ES-I3 (cell line): ENCODE measurements at regions not wholly inside any gene's neighbourhood (a gene's known extent, or its start where the extent isn't known, plus 50 kb on each side); places are given as distances from the start of the nearest gene placed in this dataset.
A peak's percentile ranks its signal among the peaks of the same experiment; 100 is the strongest.

Source experiments
- H3K36me3 ChIP-seq: 2 replicates; pipeline ENCODE4 v1.6.1; 2013; ENCODE audit warnings: mild to moderate bottlenecking, low read length, control low read depth, moderate library complexity; ENCODE audit not compliant: insufficient read depth
- H3K4me1 ChIP-seq: 2 replicates; pipeline ENCODE4 v1.6.1; 2013; ENCODE audit warnings: mild to moderate bottlenecking, control low read depth, low read length; ENCODE audit not compliant: insufficient read depth
- H3K9ac ChIP-seq: 2 replicates; pipeline ENCODE4 v1.6.1; 2013; ENCODE audit warnings: low read depth, mild to moderate bottlenecking, low read length, moderate library complexity
- H3K9me3 ChIP-seq: 2 replicates; pipeline ENCODE4 v1.6.1; 2013; ENCODE audit warnings: mild to moderate bottlenecking, low read length, moderate library complexity; ENCODE audit not compliant: control insufficient read depth, insufficient read depth

GRCh38 chr10:10872764-10873163 is 144.9 kb upstream of the CELF2 start:
- Histone ChIP-seq H3K9me3 (no peaks in the 10 kb centered on the region; the same call in 1 of the 2 replicates), H3K36me3 (no peaks in the 10 kb centered on the region), H3K9ac (no peak overlapping the region; the same call in 1 of the 2 replicates), H3K4me1 (peaks cover 25% of the 10 kb centered on the region)

- Histone ChIP-seq H3K36me3 (no peaks in the 10 kb centered on the region), H3K9ac (no peak overlapping the region), H3K4me1 (peaks cover 25% of the 10 kb centered on the region), H3K9me3 (no peaks in the 10 kb centered on the region; the same call in 1 of the 2 replicates)
Observed at GRCh38 chr10:10873289-10873688, 144.4 kb upstream of the CELF2 start.

- Histone ChIP-seq H3K36me3 (no peaks in the 10 kb centered on the region), H3K9me3 (no peaks in the 10 kb centered on the region; the same call in 1 of the 2 replicates), H3K9ac (no peak overlapping the region), H3K4me1 (peaks cover 25% of the 10 kb centered on the region)
Observed at GRCh38 chr10:10873915-10874314, 143.8 kb upstream of the CELF2 start.

GRCh38 chr10:10878963-10879362 is 138.7 kb upstream of the CELF2 start:
- H3K36me3 ChIP-seq: no peaks in the 10 kb centered on the region
- H3K4me1 ChIP-seq: no peaks in the 10 kb centered on the region
- H3K9ac ChIP-seq: no peak overlapping the region
- no peaks in the 10 kb centered on the region for H3K9me3 ChIP-seq

GRCh38 chr10:10881117-10881813 is 136.4 kb upstream of the CELF2 start:
- Histone ChIP-seq H3K36me3 (no peaks in the 10 kb centered on the region), H3K9ac (no peak overlapping the region), H3K4me1 (no peaks in the 10 kb centered on the region), H3K9me3 (no peaks in the 10 kb centered on the region)

GRCh38 chr10:10883737-10884136 is 133.9 kb upstream of the CELF2 start:
- H3K36me3 ChIP-seq: no peaks in the 10 kb centered on the region
- H3K9ac ChIP-seq: no peak overlapping the region
- H3K9me3 ChIP-seq: no peaks in the 10 kb centered on the region
- no peaks in the 10 kb centered on the region for H3K4me1 ChIP-seq

- H3K36me3 ChIP-seq: no peaks in the 10 kb centered on the region
- H3K9me3 ChIP-seq: no peaks in the 10 kb centered on the region
- H3K4me1 ChIP-seq: no peaks in the 10 kb centered on the region
- no peak overlapping the region for H3K9ac ChIP-seq
Observed at GRCh38 chr10:10886861-10887531, 130.7 kb upstream of the CELF2 start.

- Histone ChIP-seq H3K36me3 (no peaks in the 10 kb centered on the region), H3K4me1 (no peaks in the 10 kb centered on the region), H3K9ac (no peak overlapping the region), H3K9me3 (no peaks in the 10 kb centered on the region)
Observed at GRCh38 chr10:10891124-10892082, 126.3 kb upstream of the CELF2 start.

GRCh38 chr10:10892290-10892875 is 125.3 kb upstream of the CELF2 start:
- no peaks in the 10 kb centered on the region for H3K36me3 ChIP-seq
- H3K4me1 ChIP-seq: no peaks in the 10 kb centered on the region
- no peaks in the 10 kb centered on the region; the same call in 1 of the 2 replicates for H3K9me3 ChIP-seq
- H3K9ac ChIP-seq: no peak overlapping the region

- Histone ChIP-seq H3K36me3 (no peaks in the 10 kb centered on the region), H3K9ac (no peak overlapping the region), H3K9me3 (no peaks in the 10 kb centered on the region; the same call in 1 of the 2 replicates), H3K4me1 (no peaks in the 10 kb centered on the region)
Observed at GRCh38 chr10:10897400-10897799, 120.3 kb upstream of the CELF2 start.

- H3K9ac ChIP-seq: no peak overlapping the region
- no peaks in the 10 kb centered on the region for H3K36me3 ChIP-seq
- H3K9me3 ChIP-seq: no peaks in the 10 kb centered on the region; the same call in 1 of the 2 replicates
- no peaks in the 10 kb centered on the region for H3K4me1 ChIP-seq
Observed at GRCh38 chr10:10901906-10902305, 115.8 kb upstream of the CELF2 start.

- no peaks in the 10 kb centered on the region for H3K4me1 ChIP-seq
- no peaks in the 10 kb centered on the region for H3K36me3 ChIP-seq
- no peaks in the 10 kb centered on the region for H3K9me3 ChIP-seq
- H3K9ac ChIP-seq: no peak overlapping the region
Observed at GRCh38 chr10:10902951-10903350, 114.7 kb upstream of the CELF2 start.

- H3K9me3 ChIP-seq: no peaks in the 10 kb centered on the region
- no peaks in the 10 kb centered on the region for H3K4me1 ChIP-seq
- no peaks in the 10 kb centered on the region for H3K36me3 ChIP-seq
- H3K9ac ChIP-seq: no peak overlapping the region
Observed at GRCh38 chr10:10903620-10904019, 114.1 kb upstream of the CELF2 start.

- 0 out of 2 replicates have a peak overlapping the region, but pooled peaks have one; percentile 0 for H3K9ac ChIP-seq
- H3K4me1 ChIP-seq: peaks cover 8% of the 10 kb centered on the region
- no peaks in the 10 kb centered on the region; the same call in 1 of the 2 replicates for H3K36me3 ChIP-seq
- no peaks in the 10 kb centered on the region for H3K9me3 ChIP-seq
Observed at GRCh38 chr10:10910634-10911033, 107.0 kb upstream of the CELF2 start.
